GM13976 (cell line): ENCODE measurements at regions not wholly inside any gene's neighbourhood (a gene's known extent, or its start where the extent isn't known, plus 50 kb on each side); places are given as distances from the start of the nearest gene placed in this dataset.

Experiments used
- DNase-seq: peaks from one replicate; pipeline ENCODE4 v3.0.0; 2012; ENCODE audit warnings: low spot score
- in situ Hi-C: fragments of 300-500 bp; cut with MboI; formaldehyde crosslinking; loops from one replicate; pipeline ENCODE4 v1.12.0; 2022; ENCODE audit warnings: low sequenced_read_pairs, mixed read lengths, inconsistent platforms; ENCODE audit not compliant: unreplicated experiment
- TF ChIP-seq, protein P1 (sequence below): IDR thresholded peaks from 2 replicates; pipeline ENCODE4 v1.5.1; 2012; ENCODE audit warnings: borderline replicate concordance, mild to moderate bottlenecking; ENCODE audit not compliant: insufficient read depth; ENCODE audit errors: extremely low read depth, missing control alignments, control extremely low read depth

DNA sequence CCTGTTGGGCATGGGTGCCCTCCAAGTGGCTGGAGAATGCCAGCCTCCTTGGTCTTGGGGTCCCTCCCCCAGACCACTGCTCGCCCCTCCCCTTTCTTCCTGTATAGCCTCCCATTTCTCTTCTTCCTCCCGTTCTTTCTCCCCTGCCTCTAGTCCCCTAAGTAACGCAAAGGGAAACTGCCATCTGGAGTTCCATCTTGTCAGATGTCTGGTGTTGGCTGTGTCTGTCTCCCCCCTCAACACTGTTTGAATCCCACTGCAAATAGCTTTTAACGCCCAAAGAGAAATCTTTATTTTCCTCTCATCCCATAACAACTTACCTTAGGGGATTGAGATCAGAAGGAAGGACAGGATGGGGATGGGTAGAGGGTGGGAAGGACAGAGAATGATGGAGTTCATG lies 55.3 kb upstream of the CSF3R start:
- in situ Hi-C loops, result no loop called here
- DNase-seq, result no peak
- TF ChIP-seq, protein P1, sequence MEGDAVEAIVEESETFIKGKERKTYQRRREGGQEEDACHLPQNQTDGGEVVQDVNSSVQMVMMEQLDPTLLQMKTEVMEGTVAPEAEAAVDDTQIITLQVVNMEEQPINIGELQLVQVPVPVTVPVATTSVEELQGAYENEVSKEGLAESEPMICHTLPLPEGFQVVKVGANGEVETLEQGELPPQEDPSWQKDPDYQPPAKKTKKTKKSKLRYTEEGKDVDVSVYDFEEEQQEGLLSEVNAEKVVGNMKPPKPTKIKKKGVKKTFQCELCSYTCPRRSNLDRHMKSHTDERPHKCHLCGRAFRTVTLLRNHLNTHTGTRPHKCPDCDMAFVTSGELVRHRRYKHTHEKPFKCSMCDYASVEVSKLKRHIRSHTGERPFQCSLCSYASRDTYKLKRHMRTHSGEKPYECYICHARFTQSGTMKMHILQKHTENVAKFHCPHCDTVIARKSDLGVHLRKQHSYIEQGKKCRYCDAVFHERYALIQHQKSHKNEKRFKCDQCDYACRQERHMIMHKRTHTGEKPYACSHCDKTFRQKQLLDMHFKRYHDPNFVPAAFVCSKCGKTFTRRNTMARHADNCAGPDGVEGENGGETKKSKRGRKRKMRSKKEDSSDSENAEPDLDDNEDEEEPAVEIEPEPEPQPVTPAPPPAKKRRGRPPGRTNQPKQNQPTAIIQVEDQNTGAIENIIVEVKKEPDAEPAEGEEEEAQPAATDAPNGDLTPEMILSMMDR, result no peak

GRCh38 chr1:36537190-36537768 lies 54.6 kb upstream of the CSF3R start:
- TF ChIP-seq, protein P1, result no peak
- DNase-seq, result no peak
- in situ Hi-C loops, result no loop called here

- TF ChIP-seq, protein P1, result no peak
- no peak for DNase-seq
- in situ Hi-C loops, result no loop called here
Observed at GRCh38 chr1:36536727-36537126, 54.0 kb upstream of the CSF3R start.

DNA sequence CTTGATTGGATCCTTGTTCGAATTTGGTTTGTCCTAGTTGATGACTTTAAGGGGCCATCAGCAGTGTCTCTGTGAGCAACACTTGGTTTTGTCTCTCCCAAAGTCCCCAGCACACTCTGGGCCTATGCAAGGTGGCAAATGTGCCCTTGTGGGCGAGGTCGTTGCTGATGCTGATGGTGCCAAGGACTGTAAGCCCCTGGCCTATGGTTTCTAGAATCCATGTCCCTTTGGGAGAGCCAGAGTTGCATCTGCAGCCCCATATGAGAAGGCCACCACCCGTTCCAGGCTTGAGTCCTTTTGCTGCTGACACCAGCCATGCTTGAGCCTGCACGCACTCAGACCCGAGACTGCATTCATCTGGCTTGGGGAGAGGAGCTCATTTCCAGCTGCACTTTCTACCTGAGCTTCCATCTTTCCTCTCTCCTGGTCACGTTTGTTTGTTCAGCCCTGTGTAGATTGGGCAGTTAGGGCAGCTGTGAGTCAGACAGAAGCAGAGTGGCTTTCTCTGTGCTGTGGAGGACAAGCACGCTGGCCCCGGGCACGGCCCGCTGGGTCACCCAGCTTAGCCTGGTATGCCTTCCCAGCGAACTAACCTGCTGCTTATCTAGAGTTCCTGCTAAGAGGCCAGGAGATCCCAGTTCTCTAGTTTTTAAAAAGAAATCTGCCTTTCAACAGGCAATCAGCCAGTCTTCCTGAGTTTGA lies 52.1 kb upstream of the CSF3R start:
- DNase-seq, result no peak
- TF ChIP-seq, protein P1, result no peak
- in situ Hi-C loops, result no loop called here

- TF ChIP-seq, protein P1, result no peak
- in situ Hi-C loops, result no loop called here
- DNase-seq, result no peak
Observed at GRCh38 chr1:36533897-36534296, 51.2 kb upstream of the CSF3R start.

DNA sequence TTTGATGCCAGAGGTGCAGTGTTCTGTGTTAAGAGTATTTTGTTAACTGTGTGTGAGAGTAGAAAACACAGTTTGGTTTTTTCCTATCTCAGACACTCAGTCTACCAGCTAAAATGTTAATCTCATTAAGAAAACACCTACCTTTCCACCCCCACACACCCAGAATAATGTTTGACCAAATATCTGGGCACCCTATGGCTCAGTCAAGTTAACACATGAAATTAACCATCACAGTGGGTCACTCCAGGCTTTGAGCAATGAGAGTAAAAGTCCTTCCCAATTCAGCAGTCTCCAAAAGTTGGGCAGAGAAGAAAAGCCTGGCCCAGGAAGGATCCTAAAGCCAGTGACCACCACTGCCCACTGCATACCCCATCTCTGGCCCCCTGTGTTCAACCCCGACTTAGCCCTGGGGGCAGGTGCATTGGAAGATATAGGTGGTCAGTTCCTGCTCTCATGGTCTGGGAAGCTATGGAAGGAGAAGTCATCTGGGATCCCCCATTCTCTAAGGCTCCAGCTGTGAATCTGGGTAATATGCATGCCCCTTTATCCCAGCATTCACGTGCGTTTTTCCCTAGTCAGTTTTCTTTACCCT lies 50.2 kb upstream of the CSF3R start:
- in situ Hi-C loops, result no loop called here
- TF ChIP-seq, protein P1, result no peak
- no peak for DNase-seq
